Prostate gland (tissue), 2 donors: ENCODE measurements at regions not wholly inside any gene's neighbourhood (a gene's known extent, or its start where the extent isn't known, plus 50 kb on each side); places are given as distances from the start of the nearest gene placed in this dataset.

Experiments
- POLR2A ChIP-seq: fragments of 450-650 bp; IDR thresholded peaks from one replicate; pipeline ENCODE4 v1.6.1; 2016; ENCODE audit warnings: antibody characterized with exemption, mild to moderate bottlenecking
- POLR2AphosphoS5 ChIP-seq: sonication (generic); formaldehyde crosslinking; IDR thresholded peaks from one replicate; pipeline ENCODE4 v1.6.1; 2017; ENCODE audit warnings: antibody characterized with exemption
- TF ChIP-seq, protein P1 (sequence below), 4 experiments: fragments of 200-600 bp in 2 of 4; fragments of 450-650 bp in 2 of 4; sonication (generic) in 2 of 4; IDR thresholded peaks; 1 replicate in 3 of 4; 2 replicates in 1 of 4; pipeline ENCODE4 v1.5.1; 2016 to 2019; ENCODE audit warnings: antibody characterized with exemption in 4 of 4, mild to moderate bottlenecking in 2 of 4, moderate library complexity in 2 of 4

DNA sequence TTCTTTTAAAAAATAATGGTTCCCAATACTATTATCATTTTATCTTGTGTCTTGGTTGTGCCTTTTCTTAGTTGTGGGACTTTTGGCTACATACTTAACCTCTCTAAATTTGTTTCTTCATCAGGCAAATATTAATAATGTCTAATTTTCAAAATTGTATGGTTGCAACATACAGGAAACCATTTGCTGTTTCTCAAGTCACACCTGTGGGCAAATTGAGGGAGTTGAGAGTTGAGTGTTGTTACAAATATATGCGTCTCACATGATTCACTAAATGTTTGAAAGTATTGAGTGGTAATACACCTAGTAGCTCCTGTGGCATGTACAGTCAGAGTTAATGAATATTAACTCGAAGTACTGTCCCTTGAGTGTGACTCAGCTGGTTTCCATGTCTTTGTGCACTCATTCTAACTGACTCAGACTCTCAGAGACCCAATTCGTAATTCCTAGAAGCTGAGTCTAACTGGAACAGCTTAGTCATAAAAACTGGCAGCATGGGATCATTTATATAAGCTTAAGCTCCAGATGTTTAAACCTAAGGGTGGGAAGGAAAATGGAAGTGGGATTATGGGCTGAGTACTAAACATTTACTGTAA, 802.4 kb downstream of the TRIML1 start:
- TF ChIP-seq, protein P1, sequence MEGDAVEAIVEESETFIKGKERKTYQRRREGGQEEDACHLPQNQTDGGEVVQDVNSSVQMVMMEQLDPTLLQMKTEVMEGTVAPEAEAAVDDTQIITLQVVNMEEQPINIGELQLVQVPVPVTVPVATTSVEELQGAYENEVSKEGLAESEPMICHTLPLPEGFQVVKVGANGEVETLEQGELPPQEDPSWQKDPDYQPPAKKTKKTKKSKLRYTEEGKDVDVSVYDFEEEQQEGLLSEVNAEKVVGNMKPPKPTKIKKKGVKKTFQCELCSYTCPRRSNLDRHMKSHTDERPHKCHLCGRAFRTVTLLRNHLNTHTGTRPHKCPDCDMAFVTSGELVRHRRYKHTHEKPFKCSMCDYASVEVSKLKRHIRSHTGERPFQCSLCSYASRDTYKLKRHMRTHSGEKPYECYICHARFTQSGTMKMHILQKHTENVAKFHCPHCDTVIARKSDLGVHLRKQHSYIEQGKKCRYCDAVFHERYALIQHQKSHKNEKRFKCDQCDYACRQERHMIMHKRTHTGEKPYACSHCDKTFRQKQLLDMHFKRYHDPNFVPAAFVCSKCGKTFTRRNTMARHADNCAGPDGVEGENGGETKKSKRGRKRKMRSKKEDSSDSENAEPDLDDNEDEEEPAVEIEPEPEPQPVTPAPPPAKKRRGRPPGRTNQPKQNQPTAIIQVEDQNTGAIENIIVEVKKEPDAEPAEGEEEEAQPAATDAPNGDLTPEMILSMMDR (IDR thresholded peaks at IDR 0.05): no peak
- TF ChIP-seq POLR2A: no peak
- no peak for TF ChIP-seq POLR2AphosphoS5
